B cell (primary cell): ENCODE measurements at regions not wholly inside any gene's neighbourhood (a gene's known extent, or its start where the extent isn't known, plus 50 kb on each side); places are given as distances from the start of the nearest gene placed in this dataset.

Experiments
- ATAC-seq: fragments of 200-7000 bp; cut with Tn5 transposase; one replicate; pipeline ENCODE4 v1.10.0; 2021; ENCODE audit warnings: low read depth, mild to moderate bottlenecking, moderate number of reproducible peaks, moderate library complexity
- CTCF ChIA-PET: fragments of 350-600 bp; sonication (Branson Sonifier 250); formaldehyde crosslinking; loops from one replicate; lab custom pipeline; 2021; ENCODE audit warnings: antibody characterized with exemption, inconsistent platforms; lab: Charles Lee
- POLR2A ChIA-PET: fragments of 350-600 bp; sonication (Branson Sonifier 250); formaldehyde crosslinking; loops from one replicate; lab custom pipeline; 2021; ENCODE audit warnings: antibody characterized with exemption; lab: Charles Lee
- DNase-seq: peaks from one replicate; pipeline ENCODE4 v3.0.0; 2013
- H2AFZ ChIP-seq: 2 replicates; pipeline ENCODE4 v1.6.1; 2012; ENCODE audit warnings: mild to moderate bottlenecking, low read depth, low read length; ENCODE audit not compliant: insufficient read depth, poor library complexity, severe bottlenecking
- H3K27ac ChIP-seq, 2 donors: 1 replicate in 1 of 2; 2 replicates in 1 of 2; pipeline ENCODE4 v1.5.1; 2012 to 2013; ENCODE audit warnings: low read length in 2 of 2, mild to moderate bottlenecking in 2 of 2, moderate library complexity in 1 of 2
- H3K27me3 ChIP-seq, 4 experiments: fragments of 200-600 bp in 1 of 4; sonication (generic) in 1 of 4; replicated peaks in 1 of 4; 1 replicate in 2 of 4; 2 replicates in 2 of 4; pipeline versions ENCODE4 v1.6.1 to v1.7.0; 2013 to 2016; ENCODE audit warnings: low read length in 3 of 4, mild to moderate bottlenecking in 2 of 4, mixed read lengths in 1 of 4, moderate library complexity in 1 of 4; ENCODE audit not compliant: insufficient read depth in 4 of 4, control insufficient read depth in 3 of 4; ENCODE audit errors: control extremely low read depth in 1 of 4
- H3K36me3 ChIP-seq, 2 experiments: replicated peaks in 1 of 2; 1 replicate in 1 of 2; 2 replicates in 1 of 2; pipeline versions ENCODE4 v1.6.1 to v1.7.1; 2013; ENCODE audit warnings: low read length in 1 of 2; ENCODE audit not compliant: insufficient read depth in 2 of 2, control insufficient read depth in 1 of 2; ENCODE audit errors: control extremely low read depth in 1 of 2, extremely low read depth in 1 of 2
- H3K4me1 ChIP-seq, 2 donors: fragments of 200-600 bp in 1 of 2; sonication (generic) in 1 of 2; 1 replicate in 1 of 2; 2 replicates in 1 of 2; pipeline versions ENCODE4 v1.5.1 to v1.6.1; 2013 to 2017; ENCODE audit warnings: low read length in 2 of 2; ENCODE audit not compliant: control insufficient read depth in 2 of 2, insufficient read depth in 2 of 2
- H3K4me2 ChIP-seq: replicated peaks from 2 replicates; pipeline ENCODE3; 2012; ENCODE audit warnings: mild to moderate bottlenecking, low read depth, low read length; ENCODE audit not compliant: poor library complexity, severe bottlenecking
- H3K4me3 ChIP-seq, 5 experiments: fragments of 200-600 bp in 1 of 5; sonication (generic) in 1 of 5; 1 replicate in 3 of 5; 2 replicates in 2 of 5; pipeline versions ENCODE4 v1.5.1 to v1.7.0; 2011 to 2016; ENCODE audit warnings: low read length in 4 of 5, mild to moderate bottlenecking in 4 of 5, low read depth in 2 of 5, control low read depth in 1 of 5, moderate library complexity in 1 of 5; ENCODE audit not compliant: insufficient read depth in 1 of 5; ENCODE audit errors: control extremely low read depth in 1 of 5, extremely low read depth in 1 of 5
- H3K79me2 ChIP-seq: fragments of 200-600 bp; sonication (generic); one replicate; pipeline ENCODE4 v1.6.0; 2016; ENCODE audit warnings: low read length; ENCODE audit not compliant: control insufficient read depth, insufficient read depth
- H3K9ac ChIP-seq: fragments of 200-600 bp; sonication (generic); 2 replicates; pipeline ENCODE4 v1.6.1; 2017; ENCODE audit warnings: mild to moderate bottlenecking, low read length, moderate library complexity
- H3K9me3 ChIP-seq, 3 donors: one replicate each; pipeline versions ENCODE4 v1.6.1 to v1.7.1; 2013; ENCODE audit warnings: low read length in 2 of 3; ENCODE audit not compliant: control insufficient read depth in 2 of 3, insufficient read depth in 1 of 3; ENCODE audit errors: control extremely low read depth in 1 of 3
- H4K20me1 ChIP-seq: 2 replicates; pipeline ENCODE4 v1.6.0; 2012; ENCODE audit warnings: mild to moderate bottlenecking, low read length; ENCODE audit not compliant: insufficient read depth, control insufficient read depth, poor library complexity, severe bottlenecking
- H3K27ac Mint-ChIP-seq: one replicate; pipeline ENCODE4 v1.8.0; 2021; ENCODE audit warnings: mixed read lengths
- H3K27me3 Mint-ChIP-seq: one replicate; pipeline ENCODE4 v1.8.0; 2021; ENCODE audit warnings: mixed read lengths
- H3K4me1 Mint-ChIP-seq: one replicate; pipeline ENCODE4 v1.8.0; 2021; ENCODE audit warnings: mixed read lengths
- H3K4me3 Mint-ChIP-seq: one replicate; pipeline ENCODE4 v1.8.0; 2021; ENCODE audit warnings: mixed read lengths
- H3K9me3 Mint-ChIP-seq: one replicate; pipeline ENCODE4 v1.8.0; 2022; ENCODE audit warnings: mixed read lengths; ENCODE audit not compliant: insufficient read depth
- CTCF ChIP-seq: fragments of 200-600 bp; IDR thresholded peaks from one replicate; pipeline ENCODE4 v1.8.0; 2022; ENCODE audit warnings: antibody characterized with exemption, mild to moderate bottlenecking
- EZH2 ChIP-seq: IDR thresholded peaks from 2 replicates; pipeline ENCODE4 v1.6.1; 2012; ENCODE audit warnings: borderline replicate concordance, low read depth, mild to moderate bottlenecking, moderate library complexity, low read length; ENCODE audit not compliant: insufficient read depth, poor library complexity, severe bottlenecking
- WGBS: methylation state at CpG from one replicate; pipeline ENCODE4 v1.1.5; 2013; ENCODE audit warnings: missing lambda C conversion rate; ENCODE audit not compliant: insufficient coverage; 5-methylcytosine and 5-hydroxymethylcytosine counted together
- intact Hi-C: fragments of 100-400 bp; cut with micrococcal nuclease; formaldehyde crosslinking; loops from one replicate; pipeline ENCODE4 v1.10.0; 2022

GRCh38 chr14:61146899-61147298, 134.2 kb downstream of the TMEM30B start:
- H3K4me2 ChIP-seq, result no peak overlapping the region
- H2AFZ ChIP-seq, result no peak overlapping the region
- Mint-ChIP-seq H3K9me3 (peaks cover 18% of the 10 kb centered on the region), H3K27me3 (peaks cover 8% of the 10 kb centered on the region), H3K27ac (no peak overlapping the region), H3K4me1 (no peaks in the 10 kb centered on the region), H3K4me3 (no peak overlapping the region)
- H3K79me2 ChIP-seq, result no peaks in the 10 kb centered on the region
- POLR2A ChIA-PET, result no interaction called here
- H3K9ac ChIP-seq, result no peak overlapping the region
- H3K9me3 ChIP-seq, result peaks cover 0 to 25% (median 14%) of the 10 kb centered on the region in 3 donors
- no peak for ATAC-seq
- H3K27me3 ChIP-seq, result peaks cover 0 to 3% (median 0%) of the 10 kb centered on the region in 4 experiments
- no peaks in the 10 kb centered on the region for H4K20me1 ChIP-seq
- TF ChIP-seq CTCF, result no peak
- no peak for TF ChIP-seq EZH2
- WGBS, result no CpG with 5 or more reads among the region's 1 CpG
- H3K27ac ChIP-seq, result no peak overlapping the region
- H3K4me3 ChIP-seq, result no peak overlapping the region
- CTCF ChIA-PET, result no interaction called here
- DNase-seq, result no peak
- intact Hi-C loops, result no loop called here
- H3K36me3 ChIP-seq, result no peaks in the 10 kb centered on the region
- no peaks in the 10 kb centered on the region for H3K4me1 ChIP-seq

DNA sequence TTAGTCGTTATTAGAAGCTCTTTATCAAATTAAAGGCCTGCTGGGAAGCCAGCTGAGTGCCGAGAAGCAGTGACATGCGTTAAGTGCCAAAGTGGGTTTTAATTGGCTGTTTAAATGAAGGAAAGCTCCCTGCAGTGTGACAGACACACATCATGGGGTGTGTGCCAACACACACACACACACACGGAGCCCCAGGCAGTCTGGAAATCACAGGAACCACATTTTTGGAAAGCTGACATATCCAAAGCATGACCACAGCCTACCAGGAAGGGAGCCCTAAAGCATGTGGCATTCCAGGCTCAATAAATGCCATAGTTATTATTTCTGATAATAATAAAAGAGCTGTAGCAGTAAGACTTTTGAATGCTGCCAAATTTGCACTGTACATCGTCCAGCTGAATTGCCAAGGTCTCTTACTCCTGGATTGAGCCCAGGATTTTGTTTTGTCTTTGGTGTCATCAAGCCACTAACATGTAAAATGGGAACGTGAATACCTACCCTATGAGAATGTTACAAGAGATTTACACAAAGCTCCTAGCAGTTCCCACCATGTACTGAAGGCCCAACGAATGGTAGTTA, 135.1 kb downstream of the TMEM30B start:
- Histone ChIP-seq H3K36me3 (no peaks in the 10 kb centered on the region), H3K27ac (no peak overlapping the region), H3K27me3 (peaks cover 0 to 3% (median 0%) of the 10 kb centered on the region in 4 experiments), H3K9me3 (peaks cover 0 to 25% (median 14%) of the 10 kb centered on the region in 3 donors), H3K9ac (no peak overlapping the region), H3K4me3 (no peak overlapping the region), H2AFZ (no peak overlapping the region), H3K79me2 (no peaks in the 10 kb centered on the region), H3K4me1 (no peaks in the 10 kb centered on the region), H4K20me1 (no peaks in the 10 kb centered on the region), H3K4me2 (no peak overlapping the region)
- DNase-seq (no peak), ATAC-seq (no peak)
- Mint-ChIP-seq H3K4me1 (no peaks in the 10 kb centered on the region), H3K27me3 (peaks cover 4% of the 10 kb centered on the region), H3K4me3 (no peak overlapping the region), H3K27ac (no peak overlapping the region), H3K9me3 (peaks cover 18% of the 10 kb centered on the region)
- CTCF ChIA-PET, result interaction anchor here (1.3 kb wide), 1 partner anchor 11 kb away, joined by 3 read pairs; no protein-coding TSS in a partner anchor
- intact Hi-C loops, result no loop called here
- POLR2A ChIA-PET, result no interaction called here
- TF ChIP-seq CTCF (no peak), EZH2 (no peak)
- 43% methylated on average over 1 of the region's 7 CpGs for WGBS
